Mammary epithelial cell (primary cell): ENCODE measurements at regions not wholly inside any gene's neighbourhood (a gene's known extent, or its start where the extent isn't known, plus 50 kb on each side); places are given as distances from the start of the nearest gene placed in this dataset.

Experiments used
- CTCF ChIP-seq, 2 donors: IDR thresholded peaks in 1 of 2; conservative IDR thresholded peaks in 1 of 2; 2 replicates each; pipeline ENCODE4 v1.5.1; 2011 to 2012; ENCODE audit warnings: inconsistent platforms in 2 of 2, low read length in 2 of 2, mild to moderate bottlenecking in 2 of 2, control low read depth in 1 of 2, low read depth in 1 of 2; ENCODE audit not compliant: insufficient read depth in 1 of 2; ENCODE audit errors: extremely low read depth in 1 of 2
- EZH2 ChIP-seq: IDR thresholded peaks from 2 replicates; pipeline ENCODE4 v1.6.1; 2012; ENCODE audit warnings: low read length, inconsistent platforms, borderline replicate concordance

GRCh38 chr7:91405092-91405788, 141.0 kb downstream of the FZD1 start:
- TF ChIP-seq CTCF (conservative IDR thresholded peaks at IDR 0.05 in 1 of 2, IDR thresholded peaks at IDR 0.05 in 1 of 2; ENCODE audit: extremely low read depth in 1 of 2, insufficient read depth in 1 of 2, low read depth in 1 of 2, low read length in 2 of 2) (no peak), EZH2 (no peak)
